Upper lobe of left lung (tissue), 6 donors: ENCODE measurements at regions not wholly inside any gene's neighbourhood (a gene's known extent, or its start where the extent isn't known, plus 50 kb on each side); places are given as distances from the start of the nearest gene placed in this dataset.
"Not testable (repeated sequence)": the region's sequence is repeated elsewhere in the genome, so short reads cannot be mapped to it uniquely, and the experiment has no call there.

Source experiments
- ATAC-seq, 2 donors: fragments of 200-7000 bp; cut with Tn5 transposase; one replicate each; pipeline ENCODE4 v1.9.1; 2022; ENCODE audit warnings: mild to moderate bottlenecking in 2 of 2, moderate library complexity in 2 of 2; ENCODE audit not compliant: low FRiP score in 2 of 2
- DNase-seq, 2 donors: peaks; one replicate each; pipeline ENCODE4 v3.0.0-alpha.2; 2019 to 2020
- H3K27ac ChIP-seq, 4 donors: fragments of 200-600 bp; sonication (generic); one replicate each; pipeline ENCODE4 v1.5.1; 2016 to 2019
- H3K27me3 ChIP-seq, 4 donors: fragments of 200-600 bp; sonication (generic); one replicate each; pipeline ENCODE4 v1.5.1; 2017 to 2019
- H3K36me3 ChIP-seq, 4 donors: fragments of 200-600 bp; sonication (generic); one replicate each; pipeline ENCODE4 v1.5.1; 2016 to 2019
- H3K4me1 ChIP-seq, 4 donors: fragments of 200-600 bp; sonication (generic); one replicate each; pipeline ENCODE4 v1.5.1; 2018 to 2019
- H3K4me3 ChIP-seq, 4 donors: fragments of 200-600 bp; sonication (generic); one replicate each; pipeline ENCODE4 v1.5.1; 2017 to 2019; ENCODE audit warnings: mild to moderate bottlenecking in 2 of 4, moderate library complexity in 1 of 4
- H3K9me3 ChIP-seq, 4 donors: fragments of 200-600 bp; sonication (generic); one replicate each; pipeline ENCODE4 v1.5.1; 2018 to 2019
- EP300 ChIP-seq, 4 donors: sonication (generic); formaldehyde crosslinking; IDR thresholded peaks; one replicate each; pipeline ENCODE4 v1.5.1; 2017; ENCODE audit warnings: antibody characterized with exemption in 4 of 4, control low read depth in 2 of 4
- POLR2A ChIP-seq, 4 donors: fragments of 450-650 bp; IDR thresholded peaks; one replicate each; pipeline ENCODE4 v1.5.1; 2016 to 2017; ENCODE audit warnings: antibody characterized with exemption in 4 of 4, mild to moderate bottlenecking in 2 of 4
- POLR2AphosphoS5 ChIP-seq, 2 donors: sonication (generic); formaldehyde crosslinking; IDR thresholded peaks; one replicate each; pipeline ENCODE4 v1.5.1; 2017; ENCODE audit warnings: antibody characterized with exemption in 2 of 2
- WGBS, 2 donors: methylation state at CpG; one replicate each; pipeline ENCODE4 v1.1.5; 2017 to 2018; 5-methylcytosine and 5-hydroxymethylcytosine counted together
- TF ChIP-seq, protein P1 (sequence below), 6 experiments: fragments of 450-650 bp in 4 of 6; fragments of 200-600 bp in 2 of 6; sonication (generic) in 2 of 6; IDR thresholded peaks; one replicate each; pipeline ENCODE4 v1.5.1; 2016 to 2019; ENCODE audit warnings: antibody characterized with exemption in 6 of 6
- donor health status: DM: no; HTN: no; CAD: no; lungs with moderate emphysema.
- donor health status: DM: no; HTN: yes; CAD: no; lungs with severe emphysema.

GRCh38 chr3:153539263-153539662, 377.2 kb downstream of the RAP2B start:
- TF ChIP-seq POLR2A (IDR thresholded peaks at IDR 0.05) (no peak), EP300 (IDR thresholded peaks at IDR 0.05) (no peak), POLR2AphosphoS5 (IDR thresholded peaks at IDR 0.05) (no peak)
- TF ChIP-seq, protein P1, sequence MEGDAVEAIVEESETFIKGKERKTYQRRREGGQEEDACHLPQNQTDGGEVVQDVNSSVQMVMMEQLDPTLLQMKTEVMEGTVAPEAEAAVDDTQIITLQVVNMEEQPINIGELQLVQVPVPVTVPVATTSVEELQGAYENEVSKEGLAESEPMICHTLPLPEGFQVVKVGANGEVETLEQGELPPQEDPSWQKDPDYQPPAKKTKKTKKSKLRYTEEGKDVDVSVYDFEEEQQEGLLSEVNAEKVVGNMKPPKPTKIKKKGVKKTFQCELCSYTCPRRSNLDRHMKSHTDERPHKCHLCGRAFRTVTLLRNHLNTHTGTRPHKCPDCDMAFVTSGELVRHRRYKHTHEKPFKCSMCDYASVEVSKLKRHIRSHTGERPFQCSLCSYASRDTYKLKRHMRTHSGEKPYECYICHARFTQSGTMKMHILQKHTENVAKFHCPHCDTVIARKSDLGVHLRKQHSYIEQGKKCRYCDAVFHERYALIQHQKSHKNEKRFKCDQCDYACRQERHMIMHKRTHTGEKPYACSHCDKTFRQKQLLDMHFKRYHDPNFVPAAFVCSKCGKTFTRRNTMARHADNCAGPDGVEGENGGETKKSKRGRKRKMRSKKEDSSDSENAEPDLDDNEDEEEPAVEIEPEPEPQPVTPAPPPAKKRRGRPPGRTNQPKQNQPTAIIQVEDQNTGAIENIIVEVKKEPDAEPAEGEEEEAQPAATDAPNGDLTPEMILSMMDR (IDR thresholded peaks at IDR 0.05), result no peak
- no peaks in the 10 kb centered on the region for H3K9me3 ChIP-seq
- WGBS, 2 donors, result 63 to 74% methylated on average over 1 of the region's 1 CpG
- H3K4me3 ChIP-seq, result no peak overlapping the region
- no peaks in the 10 kb centered on the region for H3K4me1 ChIP-seq
- no peaks in the 10 kb centered on the region for H3K36me3 ChIP-seq
- no peak overlapping the region for H3K27ac ChIP-seq
- no peak for ATAC-seq
- no peak for DNase-seq
- H3K27me3 ChIP-seq, result no peaks in the 10 kb centered on the region

DNA sequence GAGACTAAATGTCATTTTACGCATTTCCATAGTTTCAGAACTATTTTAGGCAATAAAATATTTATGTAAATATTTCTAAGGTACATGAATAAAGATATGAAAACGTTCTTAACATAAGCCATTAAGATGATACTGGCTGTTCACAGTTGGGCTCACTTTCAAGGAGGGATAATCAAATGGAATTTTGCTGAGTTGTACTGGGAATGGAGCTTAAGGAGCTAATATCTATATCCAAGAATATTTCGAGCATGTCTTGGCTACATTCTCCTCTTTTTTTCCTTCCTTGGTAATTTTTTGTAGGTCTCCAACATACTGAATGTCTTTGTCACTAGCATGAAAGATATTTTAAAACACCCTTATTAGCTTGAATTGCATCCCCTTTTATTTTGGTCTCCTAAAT, 383.4 kb downstream of the RAP2B start:
- H3K27ac ChIP-seq, result no peak overlapping the region
- H3K36me3 ChIP-seq, result no peaks in the 10 kb centered on the region
- no peaks in the 10 kb centered on the region for H3K4me1 ChIP-seq
- DNase-seq, result no peak
- WGBS, 2 donors, result 70 to 72% methylated on average over 3 of the region's 3 CpGs
- H3K4me3 ChIP-seq, result no peak overlapping the region
- ATAC-seq, result no peak
- TF ChIP-seq POLR2A (IDR thresholded peaks at IDR 0.05) (no peak), POLR2AphosphoS5 (IDR thresholded peaks at IDR 0.05) (no peak)
- TF ChIP-seq, protein P1 (IDR thresholded peaks at IDR 0.05), result no peak
- H3K27me3 ChIP-seq, result no peaks in the 10 kb centered on the region
- H3K9me3 ChIP-seq, result no peaks in the 10 kb centered on the region

GRCh38 chr3:153547970-153548369, 385.9 kb downstream of the RAP2B start:
- Histone ChIP-seq H3K4me1 (no peaks in the 10 kb centered on the region), H3K4me3 (no peak overlapping the region), H3K27me3 (no peaks in the 10 kb centered on the region), H3K36me3 (no peaks in the 10 kb centered on the region), H3K27ac (no peak overlapping the region), H3K9me3 (no peaks in the 10 kb centered on the region)
- no peak for DNase-seq
- ATAC-seq, result no peak
- TF ChIP-seq POLR2AphosphoS5 (IDR thresholded peaks at IDR 0.05) (no peak), POLR2A (IDR thresholded peaks at IDR 0.05) (no peak), EP300 (IDR thresholded peaks at IDR 0.05) (no peak)
- TF ChIP-seq, protein P1 (IDR thresholded peaks at IDR 0.05), result no peak
- 89 to 96% methylated on average over 1 of the region's 1 CpG for WGBS, 2 donors

- H3K4me1 ChIP-seq, H3K27ac ChIP-seq, H3K27me3 ChIP-seq, H3K9me3 ChIP-seq, DNase-seq, H3K4me3 ChIP-seq, H3K36me3 ChIP-seq, ATAC-seq: not testable (repeated sequence)
Measured at GRCh38 chr3:153549686-153550085, 387.7 kb downstream of the RAP2B start.

DNA sequence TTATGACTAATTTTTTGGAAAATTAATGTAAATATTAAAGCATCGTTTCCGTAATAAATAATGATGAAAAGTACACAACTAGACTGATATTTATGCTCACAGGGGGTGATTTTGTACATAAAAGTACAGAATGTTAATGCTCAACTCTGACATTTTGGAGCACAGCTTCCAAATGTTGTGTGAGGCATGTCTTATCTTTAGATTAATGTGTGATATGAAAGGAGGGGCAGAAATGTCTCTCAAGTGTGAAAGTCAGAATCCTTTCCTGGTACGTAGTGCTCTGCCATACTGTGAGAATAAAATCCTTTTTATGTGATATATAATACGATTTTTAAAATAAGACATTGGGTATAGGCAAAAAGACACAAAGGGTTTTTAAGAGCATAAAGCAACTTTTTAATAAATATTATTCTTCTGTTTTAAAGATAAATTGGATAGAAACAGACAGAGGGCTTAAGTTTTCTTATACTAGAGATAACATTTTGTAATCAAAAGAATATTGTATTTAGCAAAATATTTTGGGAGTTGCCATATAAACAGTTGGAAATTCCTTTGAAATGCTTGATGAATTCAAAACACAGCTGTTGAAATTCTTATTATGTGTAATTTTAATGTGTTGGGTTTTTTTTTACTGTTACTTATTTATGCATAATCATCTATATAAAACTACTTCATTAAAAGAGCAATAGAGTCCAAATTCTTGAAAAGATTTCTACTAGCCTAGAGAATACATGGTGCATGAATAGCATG, 389.7 kb downstream of the RAP2B start:
- Histone ChIP-seq H3K27me3 (no peaks in the 10 kb centered on the region), H3K4me3 (no peak overlapping the region), H3K9me3 (no peaks in the 10 kb centered on the region), H3K27ac (no peak overlapping the region), H3K36me3 (no peaks in the 10 kb centered on the region), H3K4me1 (no peaks in the 10 kb centered on the region)
- 75 to 77% methylated on average over 4 of the region's 4 CpGs for WGBS, 2 donors
- TF ChIP-seq, protein P1 (IDR thresholded peaks at IDR 0.05), result no peak
- TF ChIP-seq POLR2AphosphoS5 (IDR thresholded peaks at IDR 0.05), result no peak
- TF ChIP-seq POLR2A (IDR thresholded peaks at IDR 0.05), result no peak
- no peak for TF ChIP-seq EP300 (IDR thresholded peaks at IDR 0.05)
- ATAC-seq, result no peak
- no peak for DNase-seq
